Epithelial cell of prostate (primary cell): ENCODE measurements at regions not wholly inside any gene's neighbourhood (a gene's known extent, or its start where the extent isn't known, plus 50 kb on each side); places are given as distances from the start of the nearest gene placed in this dataset.

Experiments used
- DNase-seq: peaks from one replicate; pipeline ENCODE4 v3.0.0-alpha.2; 2011; ENCODE audit warnings: low read depth, low spot score
- H3K27ac ChIP-seq: fragments of 450-650 bp; 2 replicates; pipeline ENCODE4 v1.5.1; 2017; ENCODE audit warnings: mild to moderate bottlenecking

GRCh38 chr1:86231076-86231475, 74.5 kb upstream of the COL24A1 start:
- no peak overlapping the region for H3K27ac ChIP-seq
- no peak for DNase-seq

DNA sequence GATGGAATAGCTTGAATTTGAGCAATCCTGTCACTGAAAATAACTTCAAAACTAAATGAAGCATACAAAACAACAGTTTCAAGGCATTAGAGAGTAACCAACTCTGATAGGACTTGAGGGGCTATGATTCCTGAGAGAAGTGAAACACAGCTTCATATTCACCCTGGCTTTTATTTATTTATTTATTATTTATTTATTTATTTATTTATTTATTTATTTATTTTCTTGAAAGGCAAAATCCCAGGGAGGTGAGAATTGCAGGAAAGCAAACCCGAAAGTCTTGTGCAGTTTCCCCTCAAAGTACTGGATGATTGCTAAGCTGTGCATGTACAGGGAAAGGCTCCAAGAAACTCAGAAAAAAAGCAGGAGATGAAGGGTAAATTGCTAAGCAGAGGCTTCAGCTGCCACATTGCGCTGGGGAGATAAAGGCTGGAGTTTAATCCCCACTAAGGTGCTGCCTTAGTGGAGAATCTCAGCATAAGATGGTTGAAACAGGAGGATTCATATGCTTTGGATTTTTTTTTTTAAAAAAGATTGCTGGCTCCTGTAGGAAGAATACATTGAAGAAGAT, 72.9 kb upstream of the COL24A1 start:
- H3K27ac ChIP-seq: no peak overlapping the region
- DNase-seq: no peak

DNA sequence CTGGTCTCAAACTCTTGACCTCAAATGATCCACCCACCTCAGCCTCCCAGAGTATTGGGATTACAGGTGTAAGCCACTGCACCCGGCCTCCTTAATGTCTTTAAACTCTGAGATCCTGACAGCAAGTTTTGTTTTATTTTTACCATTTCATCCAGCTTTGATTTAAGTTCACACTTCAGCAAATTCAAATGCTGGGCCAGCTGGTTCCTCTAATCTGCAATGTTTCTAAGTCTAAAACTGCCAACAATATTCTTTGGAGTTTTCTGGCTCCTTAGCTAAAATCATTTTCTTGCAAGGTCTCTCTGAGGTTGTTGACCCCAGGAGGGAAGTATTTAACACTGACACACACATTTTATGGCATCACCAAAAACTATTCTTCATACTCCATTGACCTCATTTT, 72.0 kb upstream of the COL24A1 start:
- DNase-seq: no peak
- H3K27ac ChIP-seq: no peak overlapping the region

DNA sequence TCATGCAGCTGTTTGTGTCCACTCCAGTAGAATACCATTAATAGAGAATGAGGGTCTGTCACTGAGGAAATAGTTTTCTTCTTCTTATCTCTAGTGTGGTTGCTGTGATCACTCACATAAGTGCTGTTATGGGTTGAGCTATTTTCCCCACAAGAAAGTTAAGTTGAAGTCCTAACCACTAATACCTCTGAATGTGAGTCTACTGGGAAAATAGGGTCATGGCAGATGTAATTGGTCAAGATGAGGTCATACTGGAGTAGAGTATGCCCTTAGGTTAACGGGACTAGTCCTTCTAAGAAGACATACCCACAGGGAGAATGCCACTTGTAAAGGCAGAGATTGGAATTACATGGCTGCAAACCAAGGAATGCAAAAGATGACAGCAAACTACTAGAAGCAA, 70.5 kb upstream of the COL24A1 start:
- DNase-seq: no peak
- no peak overlapping the region for H3K27ac ChIP-seq

GRCh38 chr1:86226204-86226603, 69.6 kb upstream of the COL24A1 start:
- DNase-seq: no peak
- no peak overlapping the region for H3K27ac ChIP-seq

GRCh38 chr1:86224651-86225310, 68.2 kb upstream of the COL24A1 start:
- no peak for DNase-seq
- H3K27ac ChIP-seq: no peak overlapping the region

DNA sequence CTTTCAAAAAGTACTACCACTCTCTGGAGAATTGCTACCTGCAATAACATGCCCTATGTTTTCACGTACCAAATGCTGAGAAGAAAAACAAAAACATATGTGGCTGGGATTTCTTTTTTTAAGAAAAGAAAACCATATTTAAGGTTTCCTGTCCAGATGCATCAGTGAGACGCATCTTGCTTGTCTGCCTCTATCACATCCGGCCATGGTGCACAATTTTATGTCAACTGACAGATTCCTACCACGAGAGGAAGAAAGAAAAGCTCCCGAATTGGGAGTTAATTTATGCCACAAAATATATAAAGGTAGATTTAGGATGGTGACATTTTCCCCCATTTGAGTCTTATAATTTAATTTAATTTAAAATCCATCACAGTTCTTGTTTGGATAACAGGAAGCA, 62.3 kb upstream of the COL24A1 start:
- no peak overlapping the region for H3K27ac ChIP-seq
- DNase-seq: no peak

DNA sequence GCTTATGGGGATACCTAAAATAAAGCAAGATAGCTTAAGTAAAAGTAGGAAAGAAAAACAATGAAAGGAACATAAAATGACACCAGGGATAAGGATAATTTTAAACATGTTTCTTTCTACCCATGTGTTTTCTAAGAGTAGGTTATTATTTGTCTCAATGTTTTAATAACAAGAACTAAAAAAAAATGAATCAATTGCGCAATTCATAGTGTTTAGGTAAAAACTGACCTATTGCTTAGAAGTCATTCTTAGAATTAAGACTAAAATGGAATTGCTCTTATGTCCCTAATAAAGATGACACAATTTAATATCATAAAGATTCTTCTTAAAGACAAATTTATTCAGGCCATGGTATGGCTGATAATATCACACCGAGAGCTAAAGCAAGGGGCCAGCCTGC, 58.0 kb upstream of the COL24A1 start:
- no peak for DNase-seq
- H3K27ac ChIP-seq: no peak overlapping the region

DNA sequence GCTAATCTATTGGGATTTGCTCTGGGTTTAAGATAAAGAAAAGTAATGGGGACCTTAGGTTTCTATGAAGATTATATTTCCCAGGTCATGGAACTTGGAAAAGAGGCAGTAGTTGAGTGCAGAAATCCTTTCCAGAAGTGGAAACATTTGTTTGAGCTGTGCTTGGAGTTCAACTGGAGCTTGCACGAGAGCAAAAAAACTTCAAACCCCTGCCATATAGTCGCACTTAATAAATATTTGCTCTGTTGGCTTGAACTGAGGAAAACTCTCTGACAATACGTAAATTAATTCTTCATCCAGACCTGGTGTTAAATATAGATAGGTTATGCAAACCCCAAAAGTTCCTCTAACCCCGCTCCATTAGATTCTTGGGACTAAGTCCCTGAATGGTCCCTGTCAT, 52.8 kb upstream of the COL24A1 start:
- DNase-seq: no peak
- no peak overlapping the region for H3K27ac ChIP-seq

GRCh38 chr1:86207323-86207722, 50.8 kb upstream of the COL24A1 start:
- DNase-seq: peak; percentile 41
- H3K27ac ChIP-seq: no peak overlapping the region
